HCT116 (cell line): ENCODE measurements at regions not wholly inside any gene's neighbourhood (a gene's known extent, or its start where the extent isn't known, plus 50 kb on each side); places are given as distances from the start of the nearest gene placed in this dataset.

Source experiments
- ATAC-seq: fragments of 200-7000 bp; cut with Tn5 transposase; 2 replicates; pipeline ENCODE4 v1.9.1; 2020; ENCODE audit warnings: mild to moderate bottlenecking, moderate library complexity
- BruUV-seq: library from RNA; stranded (reverse); fragments of 400-500 nt; replicated peaks from 2 replicates; lab custom pipeline; 2021; lab: Mats Ljungman, UMichigan
- CTCF ChIA-PET: fragments of 300-600 bp; sonication (Branson Sonifier 250); formaldehyde crosslinking; loops from one replicate; lab custom pipeline; 2021; ENCODE audit warnings: antibody characterized with exemption; lab: Charles Lee
- POLR2A ChIA-PET: fragments of 300-600, 350-600 bp; sonication (Branson Sonifier 250); formaldehyde crosslinking; loops from one replicate; lab custom pipeline; 2021; ENCODE audit warnings: antibody characterized with exemption; lab: Charles Lee
- RAD21 ChIA-PET, 2 experiments: fragments of 300-600 bp; sonication (Branson Sonifier 250); formaldehyde crosslinking; loops; one replicate each; lab custom pipeline; 2023; ENCODE audit warnings: low total read pairs in 2 of 2; ENCODE audit not compliant: uncharacterized antibody in 2 of 2, unreplicated experiment in 2 of 2, low non-redundant PET in 1 of 2; lab: Charles Lee
- DNase-seq: peaks from one replicate; pipeline ENCODE4 v3.0.0-alpha.2; 2010; ENCODE audit warnings: low read depth, low spot score
- H2AFZ ChIP-seq: fragments of 200-600 bp; shearing (Covaris generic), sonication (generic); 2 replicates; pipeline ENCODE4 v1.6.1; 2017; ENCODE audit warnings: low read depth, mixed run types, mixed read lengths, antibody characterized with exemption, low read length; ENCODE audit not compliant: poor library complexity, severe bottlenecking
- H3K27ac ChIP-seq: 2 replicates; pipeline ENCODE4 v1.5.1; 2012; ENCODE audit warnings: low read depth, low read length
- H3K27me3 ChIP-seq: fragments of 200-600 bp; sonication (generic); 2 replicates; pipeline ENCODE4 v1.6.1; 2016; ENCODE audit warnings: mixed run types, low read length, mixed read lengths; ENCODE audit not compliant: insufficient read depth
- H3K36me3 ChIP-seq, 2 experiments: fragments of 200-500 bp in 1 of 2; fragments of 200-600 bp in 1 of 2; sonication (Bioruptor generic) in 1 of 2; sonication (generic) in 1 of 2; 2 replicates each; pipeline versions ENCODE4 v1.5.1 to v1.6.1; 2014 to 2016; ENCODE audit warnings: low read length in 2 of 2, inconsistent platforms in 1 of 2, mixed read lengths in 1 of 2, mixed run types in 1 of 2; ENCODE audit not compliant: insufficient read depth in 2 of 2, control insufficient read depth in 1 of 2
- H3K4me1 ChIP-seq, 2 experiments: fragments of 200-600 bp in 1 of 2; sonication (generic) in 1 of 2; 2 replicates each; pipeline versions ENCODE4 v1.5.1 to v1.6.1; 2012 to 2017; ENCODE audit warnings: low read length in 2 of 2, inconsistent platforms in 1 of 2, mild to moderate bottlenecking in 1 of 2, mixed read lengths in 1 of 2, mixed run types in 1 of 2, moderate library complexity in 1 of 2; ENCODE audit not compliant: insufficient read depth in 2 of 2, control insufficient read depth in 1 of 2
- H3K4me2 ChIP-seq: fragments of 200-600 bp; sonication (generic); 2 replicates; pipeline ENCODE4 v1.6.1; 2017; ENCODE audit warnings: mixed run types, low read length, mixed read lengths
- H3K4me3 ChIP-seq, 2 experiments: fragments of 200-600 bp in 1 of 2; sonication (generic) in 1 of 2; replicated peaks in 1 of 2; 2 replicates each; pipeline ENCODE4 v1.5.1; 2011 to 2016; ENCODE audit warnings: low read length in 2 of 2, control low read depth in 1 of 2, low read depth in 1 of 2, mild to moderate bottlenecking in 1 of 2, mixed read lengths in 1 of 2, mixed run types in 1 of 2
- H3K79me2 ChIP-seq: fragments of 200-600 bp; sonication (generic); 2 replicates; pipeline ENCODE4 v1.6.1; 2017; ENCODE audit warnings: mild to moderate bottlenecking, mixed run types, low read length, moderate library complexity, mixed read lengths; ENCODE audit not compliant: insufficient read depth
- H3K9ac ChIP-seq: fragments of 200-600 bp; sonication (generic); 2 replicates; pipeline ENCODE4 v1.6.1; 2016; ENCODE audit warnings: low read length, mixed read lengths
- H3K9me2 ChIP-seq: fragments of 200-600 bp; sonication (generic), shearing (Covaris generic); 2 replicates; pipeline ENCODE4 v1.6.1; 2017; ENCODE audit warnings: mixed run types, mild to moderate bottlenecking, moderate library complexity; ENCODE audit not compliant: insufficient read depth
- H3K9me3 ChIP-seq, 2 experiments: fragments of 200-500 bp in 1 of 2; fragments of 200-600 bp in 1 of 2; sonication (Bioruptor generic) in 1 of 2; sonication (generic) in 1 of 2; 2 replicates each; pipeline ENCODE4 v1.6.1; 2014 to 2017; ENCODE audit warnings: low read length in 2 of 2, mixed read lengths in 2 of 2, inconsistent platforms in 1 of 2, low read depth in 1 of 2, mild to moderate bottlenecking in 1 of 2, mixed run types in 1 of 2, moderate library complexity in 1 of 2; ENCODE audit not compliant: control insufficient read depth in 1 of 2, insufficient read depth in 1 of 2
- H4K20me1 ChIP-seq: fragments of 200-600 bp; sonication (generic), shearing (Covaris generic); 2 replicates; pipeline ENCODE4 v1.6.1; 2017; ENCODE audit warnings: mixed run types, mild to moderate bottlenecking, moderate library complexity; ENCODE audit not compliant: insufficient read depth
- CEBPB ChIP-seq: IDR thresholded peaks from 2 replicates; pipeline ENCODE4 v1.6.1; 2012; ENCODE audit warnings: low read depth
- ELF1 ChIP-seq: IDR thresholded peaks from 2 replicates; pipeline ENCODE4 v1.6.1; 2012; ENCODE audit warnings: low read depth, borderline replicate concordance
- EZH2 ChIP-seq: fragments of 200-600 bp; sonication (generic); IDR thresholded peaks from 2 replicates; pipeline ENCODE4 v1.6.1; 2017; ENCODE audit warnings: antibody characterized with exemption, mixed run types
- EZH2phosphoT487 ChIP-seq: fragments of 200-600 bp; IDR thresholded peaks from 2 replicates; pipeline ENCODE4 v1.6.1; 2018; ENCODE audit warnings: antibody characterized with exemption, borderline replicate concordance
- FOSL1 ChIP-seq: IDR thresholded peaks from 2 replicates; pipeline ENCODE4 v1.6.1; 2012; ENCODE audit warnings: low read depth
- POLR2A ChIP-seq: IDR thresholded peaks from 2 replicates; pipeline ENCODE4 v1.7.0; 2011; ENCODE audit warnings: borderline replicate concordance; ENCODE audit not compliant: insufficient read depth, insufficient read length; ENCODE audit errors: extremely low read depth
- POLR2AphosphoS5 ChIP-seq: IDR thresholded peaks from 2 replicates; pipeline ENCODE4 v1.6.1; 2011; ENCODE audit warnings: mild to moderate bottlenecking, low read depth, low read length, moderate library complexity
- RAD21 ChIP-seq: IDR thresholded peaks from 2 replicates; pipeline ENCODE4 v1.6.1; 2012; ENCODE audit warnings: low read depth, mild to moderate bottlenecking
- SP1 ChIP-seq: IDR thresholded peaks from 2 replicates; pipeline ENCODE4 v1.6.1; 2012; ENCODE audit warnings: low read depth
- ZFX ChIP-seq: fragments of 450-650 bp; IDR thresholded peaks from 2 replicates; pipeline ENCODE4 v1.6.1; 2017
- intact Hi-C: fragments of 100-400 bp; cut with micrococcal nuclease; formaldehyde crosslinking; loops from 2 replicates; pipeline ENCODE4 v1.10.0; 2022
- TF ChIP-seq, protein P1 (sequence below): IDR thresholded peaks from 2 replicates; pipeline ENCODE4 v1.6.1; 2011; ENCODE audit warnings: mild to moderate bottlenecking, low read length, moderate library complexity; ENCODE audit not compliant: insufficient replicate concordance; ENCODE audit errors: extremely low read depth
- TF ChIP-seq, protein P2 (sequence below): IDR thresholded peaks from 2 replicates; pipeline ENCODE4 v1.6.1; 2012

DNA sequence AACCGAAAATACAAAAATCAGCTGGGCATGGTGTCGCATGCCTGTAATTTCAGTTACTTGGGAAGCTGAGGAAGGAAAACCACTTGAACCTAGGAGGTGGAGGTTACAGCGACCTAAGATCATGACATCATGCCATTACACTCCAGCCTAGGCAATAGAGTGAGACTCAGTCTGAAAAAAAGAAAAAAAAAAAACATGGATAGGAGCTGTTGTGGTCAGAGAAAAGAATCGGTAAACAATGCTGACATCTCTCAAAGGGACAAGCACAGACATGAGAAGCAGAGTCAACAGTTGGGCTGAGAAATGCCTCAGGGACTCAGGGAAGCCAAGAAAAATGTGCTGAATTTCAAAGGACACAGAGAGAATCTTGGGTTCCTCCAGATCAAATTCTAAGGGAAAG is 236.9 kb upstream of the USP9Y start:
- no peak overlapping the region for H3K4me2 ChIP-seq
- no peak overlapping the region for H2AFZ ChIP-seq
- no peaks in the 10 kb centered on the region for H3K9me3 ChIP-seq
- H3K27me3 ChIP-seq: no peaks in the 10 kb centered on the region
- H4K20me1 ChIP-seq: no peaks in the 10 kb centered on the region
- DNase-seq (no peak), ATAC-seq (no peak)
- H3K79me2 ChIP-seq: no peaks in the 10 kb centered on the region
- no peak overlapping the region for H3K4me3 ChIP-seq
- TF ChIP-seq SP1: no peak
- TF ChIP-seq RAD21: no peak
- TF ChIP-seq ZFX: no peak
- no peak for TF ChIP-seq EZH2phosphoT487
- TF ChIP-seq ELF1: no peak
- TF ChIP-seq FOSL1: no peak
- TF ChIP-seq, protein P1, sequence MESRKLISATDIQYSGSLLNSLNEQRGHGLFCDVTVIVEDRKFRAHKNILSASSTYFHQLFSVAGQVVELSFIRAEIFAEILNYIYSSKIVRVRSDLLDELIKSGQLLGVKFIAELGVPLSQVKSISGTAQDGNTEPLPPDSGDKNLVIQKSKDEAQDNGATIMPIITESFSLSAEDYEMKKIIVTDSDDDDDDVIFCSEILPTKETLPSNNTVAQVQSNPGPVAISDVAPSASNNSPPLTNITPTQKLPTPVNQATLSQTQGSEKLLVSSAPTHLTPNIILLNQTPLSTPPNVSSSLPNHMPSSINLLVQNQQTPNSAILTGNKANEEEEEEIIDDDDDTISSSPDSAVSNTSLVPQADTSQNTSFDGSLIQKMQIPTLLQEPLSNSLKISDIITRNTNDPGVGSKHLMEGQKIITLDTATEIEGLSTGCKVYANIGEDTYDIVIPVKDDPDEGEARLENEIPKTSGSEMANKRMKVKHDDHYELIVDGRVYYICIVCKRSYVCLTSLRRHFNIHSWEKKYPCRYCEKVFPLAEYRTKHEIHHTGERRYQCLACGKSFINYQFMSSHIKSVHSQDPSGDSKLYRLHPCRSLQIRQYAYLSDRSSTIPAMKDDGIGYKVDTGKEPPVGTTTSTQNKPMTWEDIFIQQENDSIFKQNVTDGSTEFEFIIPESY: no peak
- TF ChIP-seq EZH2: no peak
- no peak for TF ChIP-seq POLR2A
- TF ChIP-seq CEBPB: no peak
- no peak for TF ChIP-seq POLR2AphosphoS5
- TF ChIP-seq, protein P2, sequence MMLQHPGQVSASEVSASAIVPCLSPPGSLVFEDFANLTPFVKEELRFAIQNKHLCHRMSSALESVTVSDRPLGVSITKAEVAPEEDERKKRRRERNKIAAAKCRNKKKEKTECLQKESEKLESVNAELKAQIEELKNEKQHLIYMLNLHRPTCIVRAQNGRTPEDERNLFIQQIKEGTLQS: no peak
- no peaks in the 10 kb centered on the region for H3K36me3 ChIP-seq
- ChIA-PET CTCF (no interaction called here), POLR2A (no interaction called here), RAD21 (no interaction called here)
- no peaks in the 10 kb centered on the region for H3K9me2 ChIP-seq
- H3K27ac ChIP-seq: no peak overlapping the region
- intact Hi-C loops: no loop called here
- no peak overlapping the region for H3K9ac ChIP-seq
- no TSS peak for BruUV-seq
- H3K4me1 ChIP-seq: no peaks in the 10 kb centered on the region
